CD4-positive, CD25-positive, alpha-beta regulatory T cell (primary cell): ENCODE measurements at regions not wholly inside any gene's neighbourhood (a gene's known extent, or its start where the extent isn't known, plus 50 kb on each side); places are given as distances from the start of the nearest gene placed in this dataset.
"Not testable (repeated sequence)": the region's sequence is repeated elsewhere in the genome, so short reads cannot be mapped to it uniquely, and the experiment has no call there.

ENCODE experiments used
- ATAC-seq, 2 donors: fragments of 150-1000 bp; cut with Tn5 transposase; one replicate each; pipeline ENCODE4 v1.10.0; 2021; ENCODE audit warnings: low read depth in 2 of 2, moderate number of reproducible peaks in 2 of 2, moderate library complexity in 1 of 2
- DNase-seq, 3 donors: peaks; one replicate each; pipeline versions ENCODE4 v3.0.0 to v3.0.0-alpha.2; 2012 to 2022; ENCODE audit warnings: mixed read lengths in 1 of 3
- H3K27ac ChIP-seq: one replicate; pipeline ENCODE4 v1.7.0; 2013; ENCODE audit warnings: mild to moderate bottlenecking, low read length; ENCODE audit not compliant: insufficient read depth, poor library complexity, severe bottlenecking
- H3K27me3 ChIP-seq: one replicate; pipeline ENCODE4 v1.7.0; 2013; ENCODE audit warnings: low read length; ENCODE audit not compliant: control insufficient read depth, insufficient read depth
- H3K36me3 ChIP-seq: one replicate; pipeline ENCODE4 v1.7.0; 2013; ENCODE audit warnings: mild to moderate bottlenecking, low read length, moderate library complexity; ENCODE audit not compliant: control insufficient read depth, insufficient read depth
- H3K4me1 ChIP-seq: 2 replicates; pipeline ENCODE4 v1.7.0; 2013; ENCODE audit warnings: mild to moderate bottlenecking, low read length; ENCODE audit not compliant: insufficient read depth, control insufficient read depth, poor library complexity, severe bottlenecking
- H3K4me3 ChIP-seq: one replicate; pipeline ENCODE4 v1.7.0; 2013; ENCODE audit warnings: low read depth, mild to moderate bottlenecking, low read length, moderate library complexity
- H3K9me3 ChIP-seq, 2 experiments: 1 replicate in 1 of 2; 2 replicates in 1 of 2; pipeline ENCODE4 v1.7.0; 2013; ENCODE audit warnings: low read length in 2 of 2, mild to moderate bottlenecking in 1 of 2, moderate library complexity in 1 of 2; ENCODE audit not compliant: control insufficient read depth in 2 of 2
- H3K27ac Mint-ChIP-seq, 3 donors: one replicate each; pipeline ENCODE4 v1.8.0; 2020 to 2022; ENCODE audit warnings: mild to moderate bottlenecking in 3 of 3, mixed read lengths in 3 of 3, moderate library complexity in 2 of 3
- H3K27me3 Mint-ChIP-seq: one replicate; pipeline ENCODE4 v1.8.0; 2022; ENCODE audit warnings: mild to moderate bottlenecking, mixed read lengths
- H3K36me3 Mint-ChIP-seq: one replicate; pipeline ENCODE4 v1.8.0; 2020; ENCODE audit warnings: mixed read lengths
- H3K4me1 Mint-ChIP-seq, 4 donors: one replicate each; pipeline ENCODE4 v1.8.0; 2020 to 2022; ENCODE audit warnings: mixed read lengths in 4 of 4, mild to moderate bottlenecking in 1 of 4
- H3K4me3 Mint-ChIP-seq, 4 donors: one replicate each; pipeline ENCODE4 v1.8.0; 2020 to 2022; ENCODE audit warnings: mild to moderate bottlenecking in 4 of 4, mixed read lengths in 4 of 4, moderate library complexity in 3 of 4
- H3K9me3 Mint-ChIP-seq, 7 donors: one replicate each; pipeline ENCODE4 v1.8.0; 2020 to 2022; ENCODE audit warnings: mixed read lengths in 7 of 7, mild to moderate bottlenecking in 3 of 7, moderate library complexity in 2 of 7

DNA sequence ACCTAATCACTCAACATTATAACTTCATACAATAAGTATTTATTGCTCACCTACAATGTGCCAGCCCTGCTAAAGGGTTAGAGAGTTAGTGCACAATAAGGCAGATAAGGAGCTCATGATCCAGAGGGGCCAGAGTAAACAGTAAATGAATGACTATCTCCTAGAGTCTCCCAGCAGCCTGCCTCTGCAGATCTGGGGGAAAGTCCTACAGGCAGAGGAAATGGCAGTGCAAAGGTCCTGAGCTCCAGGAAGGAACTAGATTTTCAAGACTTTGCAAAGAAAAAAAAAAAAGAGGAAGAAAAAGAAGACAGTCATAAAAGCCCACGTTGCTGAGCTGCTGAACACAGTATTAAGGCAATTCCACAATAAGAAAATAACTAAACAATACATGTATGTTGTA lies 160.1 kb downstream of the SIM1 start:
- DNase-seq (no peak), ATAC-seq (no peak)
- Mint-ChIP-seq H3K27ac (no peak overlapping the region), H3K4me3 (no peak overlapping the region), H3K9me3 (no peaks in the 10 kb centered on the region), H3K4me1 (no peaks in the 10 kb centered on the region), H3K27me3 (peaks cover 5% of the 10 kb centered on the region), H3K36me3 (no peaks in the 10 kb centered on the region)
- no peaks in the 10 kb centered on the region for H3K27me3 ChIP-seq
- H3K36me3 ChIP-seq: no peaks in the 10 kb centered on the region
- H3K4me1 ChIP-seq: no peaks in the 10 kb centered on the region
- no peak overlapping the region for H3K4me3 ChIP-seq
- H3K9me3 ChIP-seq: no peaks in the 10 kb centered on the region
- H3K27ac ChIP-seq: no peak overlapping the region

DNA sequence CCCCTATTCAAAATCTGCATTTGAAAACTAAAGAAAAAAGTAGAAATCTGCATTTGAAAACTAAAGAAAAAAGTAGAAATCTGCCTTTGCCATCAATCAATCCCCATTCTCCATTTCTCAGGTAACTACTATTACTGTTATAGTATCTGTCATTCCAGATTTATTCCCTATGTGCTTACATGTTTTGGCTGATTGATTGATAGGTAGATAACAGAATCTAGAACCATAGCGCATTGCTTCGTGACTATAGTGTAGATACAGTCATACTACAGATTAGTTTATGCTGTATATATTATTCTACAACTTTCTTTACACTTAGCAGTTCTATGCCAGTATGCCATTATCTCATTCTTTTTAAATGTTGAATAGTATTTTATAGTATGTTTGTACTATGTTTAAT lies 163.0 kb downstream of the SIM1 start:
- H3K27me3 Mint-ChIP-seq: peaks cover 5% of the 10 kb centered on the region
- H3K27me3 ChIP-seq: no peaks in the 10 kb centered on the region
- H3K27ac Mint-ChIP-seq: no peak overlapping the region
- no peak overlapping the region for H3K4me3 ChIP-seq
- DNase-seq (no peak), ATAC-seq (no peak)
- H3K4me1 Mint-ChIP-seq: no peaks in the 10 kb centered on the region
- H3K36me3 ChIP-seq: no peaks in the 10 kb centered on the region
- H3K9me3 Mint-ChIP-seq: peaks cover 0 to 1% (median 0%) of the 10 kb centered on the region in 7 donors
- H3K9me3 ChIP-seq: no peaks in the 10 kb centered on the region
- no peaks in the 10 kb centered on the region for H3K36me3 Mint-ChIP-seq
- H3K4me3 Mint-ChIP-seq: no peak overlapping the region
- H3K4me1 ChIP-seq: no peaks in the 10 kb centered on the region
- H3K27ac ChIP-seq: no peak overlapping the region

DNA sequence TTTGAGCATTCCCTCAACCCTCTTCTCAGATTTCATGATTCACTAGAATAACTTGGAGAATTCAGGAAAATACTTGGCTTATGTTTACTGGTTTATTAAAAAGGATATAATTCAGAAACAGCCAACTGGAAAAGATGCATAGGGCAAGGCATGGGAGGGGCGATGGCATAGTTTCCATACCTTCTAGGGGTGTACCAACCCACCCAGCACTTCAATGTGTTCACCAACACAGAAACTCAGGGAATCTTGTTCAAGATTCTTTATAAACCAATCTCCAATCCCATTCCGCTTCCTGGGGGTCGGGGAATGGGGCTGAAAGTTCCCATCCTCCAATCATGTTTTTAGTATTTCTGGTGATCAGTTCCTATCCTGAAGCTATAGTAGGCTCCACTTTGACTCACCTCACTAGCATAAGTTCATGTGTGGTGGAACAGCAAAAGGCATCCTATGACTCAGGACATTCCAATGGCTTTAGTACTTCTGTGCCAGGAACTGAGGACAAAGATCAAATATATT lies 164.4 kb downstream of the SIM1 start:
- no peaks in the 10 kb centered on the region for H3K36me3 Mint-ChIP-seq

DNA sequence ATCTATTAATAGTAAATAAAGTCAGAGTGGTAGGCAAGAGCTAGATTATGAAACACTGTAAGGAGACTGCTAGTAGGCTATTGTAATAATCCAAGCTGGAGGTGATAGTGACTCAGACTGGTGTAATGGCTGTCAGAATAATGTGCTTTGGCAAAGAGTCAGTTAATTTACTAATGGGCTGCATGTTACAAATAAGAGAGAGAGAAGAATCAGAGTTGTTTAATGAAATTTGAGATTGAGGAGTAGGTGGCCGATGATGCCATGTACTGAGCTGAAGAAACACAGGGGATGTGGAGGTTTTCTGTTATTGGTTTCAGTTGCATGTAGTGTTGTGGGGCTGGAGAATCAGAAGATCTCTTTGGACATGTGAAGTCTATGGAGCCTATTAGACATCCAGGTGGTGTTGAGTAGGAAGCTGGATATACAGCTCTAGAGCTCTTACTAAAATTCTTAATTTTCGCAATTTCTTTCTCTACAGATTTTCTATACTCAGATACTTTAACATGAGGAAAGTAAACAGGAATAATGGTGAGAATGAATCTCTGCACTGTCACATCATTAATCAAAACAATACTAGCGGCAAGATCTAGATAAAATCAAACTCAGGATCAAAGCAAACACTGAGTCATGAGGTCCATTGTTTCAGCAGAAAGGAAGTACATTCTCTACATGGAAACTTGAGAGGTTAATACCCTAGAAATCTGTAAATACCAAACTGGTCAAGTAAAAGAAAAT lies 167.7 kb downstream of the SIM1 start:
- no peaks in the 10 kb centered on the region for H3K9me3 ChIP-seq

More for the DNA sequence above, 164.4 kb downstream of the SIM1 start:
- no peaks in the 10 kb centered on the region for H3K4me1 Mint-ChIP-seq
- H3K27ac Mint-ChIP-seq: no peak overlapping the region
- peaks cover 5% of the 10 kb centered on the region for H3K27me3 Mint-ChIP-seq
- Histone ChIP-seq H3K4me1 (no peaks in the 10 kb centered on the region), H3K27ac (no peak overlapping the region), H3K4me3 (no peak overlapping the region), H3K27me3 (peaks cover 2% of the 10 kb centered on the region), H3K9me3 (no peaks in the 10 kb centered on the region), H3K36me3 (no peaks in the 10 kb centered on the region)
- no peak overlapping the region for H3K4me3 Mint-ChIP-seq
- DNase-seq (no peak), ATAC-seq (no peak)
- H3K9me3 Mint-ChIP-seq: peaks cover 0 to 4% (median 0%) of the 10 kb centered on the region in 7 donors

DNA sequence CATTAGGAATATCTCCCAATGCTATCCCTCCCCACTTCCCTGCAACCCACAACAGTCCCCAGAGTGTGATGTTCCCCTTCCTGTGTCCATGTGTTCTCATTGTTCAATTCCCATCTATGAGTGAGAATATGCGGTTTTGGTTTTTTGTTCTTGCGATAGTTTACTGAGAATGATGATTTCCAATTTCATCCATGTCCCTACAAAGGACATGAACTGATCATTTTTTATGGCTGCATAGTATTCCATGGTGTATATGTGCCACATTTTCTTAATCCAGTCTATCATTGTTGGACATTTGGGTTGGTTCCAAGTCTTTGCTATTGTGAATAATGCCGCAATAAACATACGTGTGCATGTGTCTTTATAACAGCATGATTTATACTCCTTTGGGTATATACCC lies 169.5 kb downstream of the SIM1 start:
- not testable (repeated sequence) for H3K4me3 Mint-ChIP-seq, DNase-seq, H3K9me3 Mint-ChIP-seq, H3K27ac ChIP-seq, ATAC-seq, H3K27me3 Mint-ChIP-seq, H3K9me3 ChIP-seq, H3K27me3 ChIP-seq, H3K36me3 Mint-ChIP-seq, H3K4me3 ChIP-seq, H3K27ac Mint-ChIP-seq, H3K36me3 ChIP-seq, H3K4me1 ChIP-seq, H3K4me1 Mint-ChIP-seq

More for the DNA sequence above, 167.7 kb downstream of the SIM1 start:
- Mint-ChIP-seq H3K27me3 (peaks cover 5% of the 10 kb centered on the region), H3K36me3 (no peaks in the 10 kb centered on the region), H3K4me3 (no peak overlapping the region), H3K4me1 (no peaks in the 10 kb centered on the region), H3K27ac (no peak overlapping the region), H3K9me3 (peaks cover 0 to 4% (median 0%) of the 10 kb centered on the region in 7 donors)
- no peak for DNase-seq
- ATAC-seq: no peak
- H3K4me1 ChIP-seq: no peaks in the 10 kb centered on the region
- no peak overlapping the region for H3K27ac ChIP-seq
- H3K4me3 ChIP-seq: no peak overlapping the region
- no peaks in the 10 kb centered on the region for H3K36me3 ChIP-seq
- peaks cover 2% of the 10 kb centered on the region for H3K27me3 ChIP-seq

DNA sequence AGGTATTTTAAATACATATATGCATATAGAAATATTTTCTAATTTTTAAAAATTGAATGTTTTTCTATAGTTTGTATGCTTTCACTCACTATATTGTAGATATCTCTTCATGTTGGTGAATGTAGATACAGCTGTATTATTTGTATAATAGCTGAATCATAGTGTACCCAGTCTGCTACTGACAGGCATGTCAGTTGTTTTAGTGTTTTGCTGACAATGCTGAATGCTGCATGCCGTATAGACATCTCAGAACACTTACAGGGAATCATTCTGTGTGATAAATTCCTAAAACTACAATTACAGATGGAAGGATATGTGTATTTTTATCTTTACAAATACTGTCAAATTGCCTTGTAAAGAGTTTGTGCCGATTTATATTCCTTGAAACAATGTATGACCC lies 175.4 kb downstream of the SIM1 start:
- Histone ChIP-seq H3K27ac (no peak overlapping the region), H3K9me3 (no peaks in the 10 kb centered on the region), H3K36me3 (no peaks in the 10 kb centered on the region), H3K4me3 (no peak overlapping the region), H3K4me1 (no peaks in the 10 kb centered on the region), H3K27me3 (no peaks in the 10 kb centered on the region)
- Mint-ChIP-seq H3K27ac (no peak overlapping the region), H3K27me3 (peaks cover 12% of the 10 kb centered on the region), H3K4me3 (no peak overlapping the region), H3K9me3 (no peaks in the 10 kb centered on the region), H3K36me3 (no peaks in the 10 kb centered on the region), H3K4me1 (no peaks in the 10 kb centered on the region)
- DNase-seq: no peak
- ATAC-seq: no peak

DNA sequence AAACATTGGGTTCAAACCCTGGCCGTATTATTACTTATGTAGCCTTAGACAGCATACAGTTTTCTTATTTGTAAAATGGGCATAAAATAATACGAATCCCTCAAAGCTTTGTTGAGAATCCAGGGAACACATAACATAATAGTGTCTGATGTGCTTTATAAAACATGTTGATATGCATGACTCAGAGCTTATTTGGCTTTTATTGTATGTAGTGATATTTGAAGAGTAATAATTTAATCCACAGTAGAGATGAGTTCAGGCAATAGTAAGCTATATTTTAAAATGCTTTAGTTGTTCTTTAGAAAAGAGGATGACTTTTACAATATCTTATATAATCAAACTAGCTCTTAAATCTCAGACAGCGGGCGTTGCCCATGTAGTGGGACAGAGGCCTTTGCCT lies 176.4 kb downstream of the SIM1 start:
- Mint-ChIP-seq H3K4me1 (no peaks in the 10 kb centered on the region), H3K9me3 (peaks cover 0 to 2% (median 0%) of the 10 kb centered on the region in 7 donors), H3K4me3 (no peak overlapping the region), H3K36me3 (no peaks in the 10 kb centered on the region), H3K27me3 (peaks cover 17% of the 10 kb centered on the region), H3K27ac (no peak overlapping the region)
- ATAC-seq: no peak
- Histone ChIP-seq H3K27me3 (no peaks in the 10 kb centered on the region), H3K36me3 (no peaks in the 10 kb centered on the region), H3K4me3 (no peak overlapping the region), H3K4me1 (no peaks in the 10 kb centered on the region), H3K9me3 (no peaks in the 10 kb centered on the region), H3K27ac (no peak overlapping the region)
- DNase-seq: no peak

DNA sequence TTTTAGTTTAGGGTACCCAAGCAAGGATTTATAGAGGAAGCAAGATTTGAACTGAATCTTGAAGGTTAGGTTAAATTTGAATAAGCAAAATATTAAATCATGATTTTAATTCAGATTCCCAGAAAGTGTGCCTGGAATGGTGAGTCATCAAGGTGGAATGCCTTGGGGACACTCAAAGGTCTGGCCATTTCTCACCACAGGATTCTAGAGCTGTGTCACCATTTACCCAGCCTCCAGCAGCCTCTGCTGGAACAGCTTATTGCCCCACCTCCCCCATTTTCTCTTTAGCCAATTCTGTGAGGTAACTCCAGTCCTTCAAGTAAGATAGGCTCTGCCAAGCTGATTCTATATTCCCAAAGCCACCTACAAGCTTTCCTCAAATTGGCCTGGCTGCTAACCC lies 181.4 kb downstream of the SIM1 start:
- no peaks in the 10 kb centered on the region for H3K36me3 Mint-ChIP-seq
- H3K9me3 Mint-ChIP-seq: peaks cover 0 to 2% (median 0%) of the 10 kb centered on the region in 7 donors
- Histone ChIP-seq H3K27me3 (peaks cover 1% of the 10 kb centered on the region), H3K36me3 (no peaks in the 10 kb centered on the region), H3K4me3 (no peak overlapping the region), H3K9me3 (no peaks in the 10 kb centered on the region), H3K27ac (no peak overlapping the region), H3K4me1 (no peaks in the 10 kb centered on the region)
- no peak overlapping the region for H3K4me3 Mint-ChIP-seq
- ATAC-seq: no peak
- DNase-seq: no peak
- H3K27ac Mint-ChIP-seq: no peak overlapping the region
- no peaks in the 10 kb centered on the region for H3K4me1 Mint-ChIP-seq
- H3K27me3 Mint-ChIP-seq: peaks cover 6% of the 10 kb centered on the region
